Posterior cingulate gyrus (tissue), 11 donors: ENCODE measurements at regions not wholly inside any gene's neighbourhood (a gene's known extent, or its start where the extent isn't known, plus 50 kb on each side); places are given as distances from the start of the nearest gene placed in this dataset.
A peak's percentile ranks its signal among the peaks of the same experiment; 100 is the strongest.

Source experiments
- DNase-seq, 10 donors: peaks; one replicate each; pipeline versions ENCODE4 v3.0.0 to v3.0.0-alpha.2; 2020 to 2021; ENCODE audit warnings: mixed read lengths in 3 of 10
- intact Hi-C: fragments of 100-400 bp; cut with DNase I; formaldehyde crosslinking; loops from one replicate; pipeline ENCODE4 v1.15.1; 2023

DNA sequence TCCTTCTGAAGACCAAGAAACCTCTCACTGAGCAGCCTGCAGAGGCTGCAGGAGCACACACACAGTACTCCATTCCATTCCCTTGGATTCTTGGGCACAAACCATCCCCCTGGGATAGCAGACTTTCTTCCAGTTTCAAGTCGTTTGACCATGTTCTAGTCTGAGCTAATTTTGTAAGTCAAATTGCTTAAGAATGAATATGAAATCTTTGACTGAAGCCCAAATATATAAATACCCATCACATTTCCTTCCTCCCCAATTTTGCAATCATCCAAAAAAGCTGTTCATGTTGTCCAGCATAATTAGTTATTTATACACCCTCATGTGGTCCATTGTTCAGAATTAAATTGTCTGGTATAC lies 231.2 kb upstream of the TPRG1 start:
- intact Hi-C loops: no loop called here
- DNase-seq: no peak

DNA sequence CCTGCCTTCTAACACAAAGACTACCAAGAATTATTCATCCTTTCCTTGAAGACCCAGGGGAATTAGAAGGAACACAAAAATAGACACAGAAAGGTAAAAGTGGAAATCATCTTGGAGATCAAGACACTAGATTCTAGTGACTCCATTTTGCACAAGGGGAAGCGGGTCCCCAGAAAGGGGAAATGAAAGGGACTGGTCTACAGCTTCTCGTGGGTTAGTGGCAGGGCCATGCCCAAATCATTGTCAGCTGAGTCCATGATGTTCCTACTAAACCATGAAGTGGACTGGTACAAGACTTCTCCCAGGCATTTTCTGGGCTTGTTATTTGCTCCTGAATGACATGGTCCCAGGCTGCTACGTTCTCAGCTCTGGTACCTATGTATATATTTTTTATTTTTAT lies 230.7 kb upstream of the TPRG1 start:
- intact Hi-C loops: no loop called here
- DNase-seq: no peak

DNA sequence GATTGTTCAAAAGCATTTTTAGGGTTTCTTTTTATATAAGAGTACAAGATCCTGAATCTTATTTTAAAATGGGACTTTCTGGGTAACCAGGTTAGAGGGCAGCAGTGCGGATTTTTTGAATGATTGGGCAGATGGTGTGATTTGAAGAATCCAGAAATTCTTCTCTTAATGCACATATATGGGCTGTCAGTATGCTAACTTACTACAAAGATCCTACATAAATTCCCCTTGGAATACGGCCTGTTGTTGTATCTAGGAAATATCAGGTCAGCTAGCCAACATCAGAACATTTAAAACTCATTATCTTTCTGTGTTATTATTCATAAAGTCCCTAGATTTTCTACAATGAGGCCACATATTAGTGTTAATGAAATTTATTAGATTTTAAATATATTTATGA lies 229.6 kb upstream of the TPRG1 start:
- DNase-seq: no peak
- intact Hi-C loops: no loop called here

DNA sequence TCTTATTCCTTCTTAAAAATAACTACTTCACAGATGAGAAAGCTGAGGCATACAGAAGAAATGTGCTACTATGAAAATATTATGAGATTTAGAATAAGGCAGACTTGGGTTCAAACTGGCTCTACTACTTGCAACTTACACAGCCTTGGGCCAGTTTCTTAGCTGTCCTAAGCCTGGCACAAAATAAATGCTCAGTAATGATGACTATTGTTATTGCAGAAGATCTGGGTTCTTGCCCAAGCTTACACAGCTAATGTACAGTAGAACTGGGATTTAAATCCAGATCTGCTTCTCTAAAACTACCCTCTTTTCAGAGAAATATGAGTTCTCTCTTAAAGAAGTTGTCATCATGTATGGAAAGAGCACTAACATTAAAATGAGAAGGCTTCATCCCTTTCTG lies 228.2 kb upstream of the TPRG1 start:
- DNase-seq: no peak
- intact Hi-C loops: no loop called here

DNA sequence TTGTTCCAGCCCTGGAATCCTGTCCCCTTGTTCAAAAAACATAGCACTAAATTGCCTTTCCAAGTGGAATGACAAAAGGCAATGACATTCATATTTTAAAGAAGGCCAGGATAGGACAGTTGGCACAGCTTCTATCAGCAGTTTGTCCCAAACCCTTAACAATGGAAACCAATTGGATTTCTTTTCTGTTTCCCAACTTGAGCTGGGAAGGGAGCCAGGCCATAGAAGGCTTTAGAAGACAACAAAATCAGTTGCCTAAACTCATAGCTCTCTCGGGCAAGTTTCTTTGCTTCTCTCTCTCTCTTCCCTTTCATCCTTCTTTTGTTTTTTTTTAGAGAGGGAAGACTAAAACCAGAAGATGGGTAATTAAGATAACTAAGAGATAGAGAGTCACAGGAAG lies 227.7 kb upstream of the TPRG1 start:
- no peak for DNase-seq
- intact Hi-C loops: no loop called here

DNA sequence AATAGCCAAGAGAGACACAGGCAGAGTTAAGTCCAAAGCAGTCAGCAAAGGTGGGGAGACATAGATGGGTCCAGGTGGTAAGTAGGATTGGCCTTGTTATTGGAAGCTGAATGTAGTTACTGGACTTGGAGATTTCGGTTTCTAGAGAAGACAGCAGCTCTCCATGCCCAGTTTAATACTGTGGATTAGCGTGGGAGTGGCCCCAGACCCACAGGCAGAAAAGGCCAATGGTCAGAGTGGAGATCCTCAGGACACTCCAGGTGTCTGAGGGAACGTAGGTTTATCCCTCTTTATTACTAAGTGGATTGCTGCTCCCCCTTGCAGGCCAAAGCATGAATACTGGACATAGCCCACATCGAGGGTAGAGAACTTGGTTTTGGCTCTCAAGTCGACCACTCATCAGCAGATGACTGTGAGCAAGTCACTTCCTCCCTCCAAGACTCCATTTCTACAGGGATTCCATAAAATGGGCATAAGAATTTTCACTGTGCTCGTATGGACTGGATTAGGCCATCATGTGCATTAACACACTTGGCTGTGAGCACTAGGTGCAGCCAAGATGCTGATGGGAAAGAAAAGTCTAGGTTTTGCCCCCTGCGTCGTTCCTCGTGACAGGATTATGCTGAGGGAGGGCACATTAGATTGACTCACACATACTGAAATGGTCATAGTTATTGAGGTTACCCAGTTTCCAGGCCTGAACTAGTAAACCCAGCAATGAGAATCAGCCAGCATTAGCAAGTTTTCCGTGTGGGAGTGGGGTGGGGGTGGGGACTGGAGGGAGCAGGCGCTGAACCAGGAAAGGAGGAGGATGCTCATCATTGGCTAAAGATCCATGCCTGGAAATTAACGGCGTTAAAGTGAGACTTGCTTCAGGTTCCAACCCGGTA lies 225.2 kb upstream of the TPRG1 start:
- DNase-seq: no peak
- intact Hi-C loops: no loop called here

DNA sequence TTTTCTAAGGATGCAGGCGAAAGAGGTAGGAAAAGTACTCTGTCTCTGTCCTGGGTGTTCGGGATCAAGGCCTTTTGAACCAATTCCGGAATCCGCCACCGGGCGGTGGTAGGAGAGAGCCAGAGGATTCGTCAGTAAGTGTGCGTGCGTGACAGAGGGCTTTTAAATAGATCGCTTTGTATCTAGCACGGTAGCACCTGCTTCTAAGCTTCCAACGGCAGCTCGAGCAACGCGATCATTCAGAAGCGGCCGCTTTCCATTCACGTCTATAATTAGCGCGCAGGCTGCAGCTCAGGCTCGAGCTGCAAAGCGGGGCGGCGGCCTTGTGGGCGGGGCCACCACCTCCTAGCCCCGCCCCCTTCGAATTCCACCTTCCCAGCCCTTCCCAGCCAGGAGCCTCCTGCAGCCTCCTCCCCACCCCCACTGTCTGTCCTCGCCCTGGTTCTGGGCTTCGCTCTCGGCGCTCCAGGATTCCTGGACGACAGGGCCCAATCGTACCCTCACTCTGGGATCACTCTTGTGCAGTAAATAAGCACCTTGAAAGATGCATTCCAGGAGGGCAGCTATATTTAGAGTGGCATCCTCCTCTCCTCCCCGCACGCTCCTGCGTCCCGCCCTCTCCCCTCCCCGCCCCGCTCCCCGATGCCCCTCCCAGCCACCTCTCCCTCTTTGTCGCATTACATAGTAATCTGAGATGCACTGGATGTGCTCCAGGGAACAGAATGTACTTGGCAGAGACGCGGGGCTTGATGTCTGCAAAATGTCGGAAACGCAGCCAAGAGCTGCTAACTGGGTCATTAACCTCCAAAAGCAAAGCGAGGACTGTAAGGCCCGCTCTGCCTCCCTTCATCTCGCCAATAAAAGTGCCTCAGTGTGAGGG lies 224.1 kb upstream of the TPRG1 start:
- peak; percentile 74 to 97 (median 88) for DNase-seq

DNA sequence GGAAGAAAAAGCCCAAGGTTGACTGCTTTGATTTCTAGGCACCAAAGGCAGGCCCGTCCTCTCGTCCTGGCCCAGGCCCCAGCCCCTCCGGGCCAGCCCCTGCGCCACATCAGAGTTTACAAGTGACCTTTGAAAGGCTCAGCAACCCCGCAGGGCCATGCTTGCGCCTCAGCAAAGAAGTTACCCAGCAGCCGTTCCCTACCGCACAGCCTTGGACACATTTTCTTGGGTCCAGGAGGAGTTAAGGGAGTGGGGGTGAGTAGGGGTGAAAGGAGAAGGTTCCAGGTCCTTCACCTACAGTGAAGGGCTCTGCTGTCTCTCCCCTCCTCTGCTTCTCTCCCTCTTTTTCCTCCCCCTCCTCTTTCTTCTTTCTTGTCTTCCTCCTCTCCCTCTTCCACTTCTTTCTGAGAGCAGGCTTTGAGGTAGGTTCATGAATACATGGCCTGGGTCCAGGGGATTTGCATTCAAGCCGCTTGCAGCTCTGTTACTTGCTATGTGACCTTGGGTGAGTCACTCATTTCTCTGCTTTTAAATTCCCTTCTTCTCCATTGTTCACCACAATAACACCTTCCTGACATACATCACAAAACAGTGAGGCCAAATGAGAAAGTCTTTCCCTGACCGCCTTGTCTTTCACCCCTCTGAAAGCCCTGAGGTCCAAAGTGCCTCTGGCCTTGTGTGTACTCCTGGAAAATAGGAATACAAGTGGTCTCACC lies 223.3 kb upstream of the TPRG1 start:
- intact Hi-C loops: loop anchor here (2.0 kb wide), 1 partner anchor 896 kb away; no protein-coding TSS in a partner anchor
- peak in 2 of 10 donors; percentile 63 to 85 for DNase-seq

More for the DNA sequence above, 224.1 kb upstream of the TPRG1 start:
- intact Hi-C loops: loop anchor here (2.0 kb wide), 1 partner anchor 895 kb away; no protein-coding TSS in a partner anchor

DNA sequence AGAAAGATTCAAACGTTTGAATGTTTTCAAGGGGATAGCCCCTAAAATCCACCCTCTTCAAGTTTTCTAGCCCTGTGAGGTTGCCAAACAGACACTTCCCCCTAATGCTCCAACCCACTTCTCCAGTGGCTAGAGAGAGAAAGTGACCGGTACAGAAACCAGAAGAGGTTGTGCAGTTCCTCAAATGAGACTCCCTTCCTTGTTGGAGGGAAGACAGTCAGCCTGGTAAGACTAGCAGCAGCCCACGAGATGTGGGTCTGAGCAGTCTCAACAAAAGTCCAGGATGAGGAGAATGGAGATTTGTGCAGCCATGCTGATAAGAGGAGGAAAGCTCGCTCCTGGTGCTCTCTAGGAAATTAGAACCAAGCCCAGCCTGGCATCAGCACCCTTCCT lies 222.8 kb upstream of the TPRG1 start:
- intact Hi-C loops: loop anchor here (2.0 kb wide), 1 partner anchor 896 kb away; no protein-coding TSS in a partner anchor
- DNase-seq: no peak

DNA sequence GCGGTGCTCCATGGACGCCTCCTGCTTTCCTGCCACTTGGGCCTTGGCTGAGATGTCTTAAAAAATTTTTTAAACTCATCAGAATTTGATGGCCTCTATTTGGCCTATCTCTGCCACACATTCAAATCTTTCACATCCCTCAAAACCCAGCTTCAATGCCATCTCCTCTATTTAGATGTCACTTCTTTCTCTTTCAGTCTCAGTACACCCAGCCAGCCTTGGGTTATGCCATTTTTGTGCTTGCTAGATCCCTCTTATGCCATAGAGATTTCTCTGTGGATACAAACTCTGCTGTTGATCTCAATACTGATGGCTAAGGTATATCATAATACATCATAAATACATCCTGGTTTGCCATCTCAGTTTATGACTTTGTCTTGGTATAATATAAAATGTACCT lies 222.3 kb upstream of the TPRG1 start:
- DNase-seq: no peak
- intact Hi-C loops: loop anchor here (2.0 kb wide), 1 partner anchor 897 kb away; no protein-coding TSS in a partner anchor

DNA sequence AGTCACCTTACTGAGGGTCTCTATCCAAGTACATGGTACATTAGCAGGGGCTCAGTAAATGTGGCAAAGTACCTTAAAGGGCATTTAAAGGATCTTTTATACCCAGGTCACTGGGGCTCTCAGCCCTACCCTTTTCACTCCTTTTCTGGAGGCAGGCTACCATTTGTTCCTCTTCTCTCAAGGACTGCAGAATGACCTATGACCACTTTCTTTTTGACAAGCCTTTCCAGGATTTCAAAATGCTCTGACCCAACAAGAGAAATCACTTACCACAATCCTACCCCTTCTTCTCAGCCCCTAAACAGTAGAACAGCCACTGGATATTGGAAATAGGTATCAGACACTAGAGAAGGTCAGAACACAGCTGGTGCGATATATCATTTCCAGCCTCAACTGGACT lies 221.8 kb upstream of the TPRG1 start:
- intact Hi-C loops: loop anchor here (2.0 to 10.0 kb wide), 3 partner anchors 93 to 897 kb away; partner anchors contain the start of gene LPP
- DNase-seq: no peak

DNA sequence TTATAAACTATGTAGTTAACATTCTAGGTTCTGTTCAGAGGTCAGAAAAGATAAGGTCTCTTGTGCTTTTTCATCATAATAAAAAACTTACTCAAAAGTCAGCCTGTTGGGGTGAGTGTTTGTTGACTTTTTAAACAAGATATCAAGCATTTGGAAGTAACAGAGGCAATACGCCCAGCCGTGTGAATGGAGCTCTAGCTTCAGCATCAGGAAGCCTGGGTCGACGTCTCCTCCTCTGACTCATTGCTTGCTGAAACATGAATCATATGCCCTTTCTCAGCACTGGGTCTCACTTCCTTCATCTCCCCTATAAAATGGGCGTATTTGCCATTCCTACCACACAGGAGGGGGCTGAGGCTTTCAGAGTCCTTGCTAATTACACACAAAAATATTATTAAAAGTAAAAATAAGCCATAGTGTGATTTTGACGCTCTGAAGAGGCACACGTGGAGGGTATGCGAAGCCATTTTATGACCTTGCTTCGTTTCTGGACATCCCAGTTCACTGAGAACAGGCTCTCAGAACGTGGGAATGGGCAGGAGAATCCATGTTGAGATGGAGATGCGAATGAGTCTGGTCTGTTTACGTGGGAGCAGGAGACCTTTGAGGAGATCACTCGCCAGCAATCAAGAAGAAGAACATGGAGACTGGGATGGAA lies 220.8 kb upstream of the TPRG1 start:
- intact Hi-C loops: loop anchor here (5.0 to 10.0 kb wide), 2 partner anchors 94 to 796 kb away; partner anchors contain the start of gene LPP

DNA sequence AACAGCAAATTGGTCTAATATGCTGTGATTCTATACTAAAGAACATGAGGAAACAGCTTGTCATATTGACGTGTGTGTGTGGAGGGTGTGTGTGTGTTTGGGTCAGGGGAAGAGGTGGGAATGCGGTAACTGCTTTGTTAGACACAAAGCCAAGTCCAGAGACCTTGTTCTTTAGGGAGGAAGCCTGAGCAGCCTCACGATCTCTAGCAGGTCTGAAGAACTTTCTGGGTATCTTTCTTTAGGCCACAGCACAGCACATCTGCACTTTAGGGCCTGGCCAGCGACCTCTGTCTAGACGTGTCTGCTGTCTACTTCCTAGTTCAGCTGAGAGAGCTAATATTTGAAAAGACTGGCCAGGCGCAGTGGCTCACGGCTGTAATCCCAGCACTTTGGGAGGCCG lies 220.0 kb upstream of the TPRG1 start:
- intact Hi-C loops: loop anchor here (5.0 to 10.0 kb wide), 2 partner anchors 94 to 797 kb away; partner anchors contain the start of gene LPP

More for the DNA sequence above, 220.8 kb upstream of the TPRG1 start:
- no peak for DNase-seq

DNA sequence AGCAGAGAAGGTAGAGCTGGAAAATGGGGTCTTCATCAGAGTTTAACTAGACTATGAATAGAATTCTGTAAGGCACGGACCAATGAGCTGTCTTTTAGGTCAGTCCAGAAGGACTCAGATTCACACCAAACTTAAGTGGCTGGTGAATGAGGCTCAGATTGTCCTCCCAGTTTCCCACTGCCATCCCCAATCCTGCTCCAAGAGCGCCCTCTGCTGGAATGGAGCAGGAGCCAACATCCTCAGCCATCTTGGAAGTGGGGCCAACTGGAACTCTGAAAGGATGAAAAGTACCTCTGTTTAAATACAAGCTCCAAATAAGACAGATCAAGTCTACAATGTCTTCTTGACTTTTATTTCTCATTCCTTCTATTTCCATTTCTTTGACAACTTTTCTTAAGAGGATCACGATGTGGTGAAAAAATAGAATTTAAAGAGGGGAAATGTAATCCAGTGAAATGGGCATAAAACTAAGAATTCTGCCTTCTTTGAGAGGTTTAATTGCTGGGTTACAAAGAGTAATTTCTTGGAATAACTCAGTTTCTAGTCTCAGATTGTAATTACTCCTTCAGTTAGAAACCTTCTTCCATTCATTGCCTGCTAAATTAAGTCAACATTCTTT lies 217.1 kb upstream of the TPRG1 start:
- DNase-seq: peak; percentile 75 to 98 (median 91)
- intact Hi-C loops: loop anchor here (1.0 to 10.0 kb wide), 4 partner anchors 97 to 1213 kb away; partner anchors contain the start of gene LPP

More for the DNA sequence above, 220.0 kb upstream of the TPRG1 start:
- DNase-seq: no peak

DNA sequence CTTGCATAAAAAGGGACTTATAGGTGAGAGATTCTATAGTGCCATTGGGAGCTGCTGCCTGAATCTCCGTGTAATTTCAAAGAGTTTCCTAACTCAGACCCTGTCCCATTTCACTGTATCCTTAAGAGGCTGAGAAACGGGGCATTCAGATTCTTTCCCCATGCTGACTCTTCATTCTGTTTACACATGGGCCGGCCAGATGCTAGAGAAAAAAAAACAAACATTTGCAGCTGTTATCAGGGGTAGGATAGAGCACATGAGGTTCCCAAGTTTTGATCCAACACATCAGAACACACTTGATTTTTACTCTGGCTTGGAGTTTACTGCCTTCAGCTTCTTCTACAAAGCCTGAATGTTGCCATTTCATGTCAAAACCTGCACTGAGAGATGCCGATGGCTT lies 215.9 kb upstream of the TPRG1 start:
- intact Hi-C loops: loop anchor here (5.0 to 10.0 kb wide), 2 partner anchors 191 to 801 kb away; partner anchors contain the start of gene LPP
- no peak for DNase-seq

DNA sequence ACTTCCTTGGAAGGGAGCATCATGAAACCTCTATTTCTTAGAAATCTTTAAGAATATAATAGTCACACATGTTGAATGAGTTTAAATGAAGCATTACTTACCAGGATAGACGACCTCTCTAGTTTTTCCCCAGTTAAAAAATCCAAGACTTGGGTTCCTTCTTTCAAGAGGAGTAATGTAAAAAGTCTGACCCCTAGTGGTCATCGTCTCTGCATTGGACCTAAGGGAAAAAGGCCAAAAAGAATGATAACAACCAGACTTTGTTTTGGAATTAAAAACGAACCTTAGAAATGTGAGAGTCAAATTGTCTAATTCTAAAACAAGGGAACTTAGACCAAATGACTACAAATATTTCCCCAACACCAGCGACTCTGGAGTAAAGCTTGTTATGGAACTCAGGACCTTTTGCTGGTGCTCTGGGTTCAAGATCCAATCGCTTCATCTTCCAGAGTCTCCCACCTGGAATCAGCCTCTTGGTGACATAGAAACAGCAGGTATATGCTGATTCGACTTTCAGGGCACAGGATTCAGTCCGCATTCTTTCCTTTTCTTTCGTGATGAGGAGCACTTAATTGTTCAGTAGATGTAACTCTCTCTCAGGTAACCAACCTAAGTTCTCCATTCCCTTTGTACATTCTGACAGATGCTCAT lies 214.8 kb upstream of the TPRG1 start:
- DNase-seq: no peak
- intact Hi-C loops: loop anchor here (5.0 to 10.0 kb wide), 2 partner anchors 190 to 802 kb away; partner anchors contain the start of gene LPP

DNA sequence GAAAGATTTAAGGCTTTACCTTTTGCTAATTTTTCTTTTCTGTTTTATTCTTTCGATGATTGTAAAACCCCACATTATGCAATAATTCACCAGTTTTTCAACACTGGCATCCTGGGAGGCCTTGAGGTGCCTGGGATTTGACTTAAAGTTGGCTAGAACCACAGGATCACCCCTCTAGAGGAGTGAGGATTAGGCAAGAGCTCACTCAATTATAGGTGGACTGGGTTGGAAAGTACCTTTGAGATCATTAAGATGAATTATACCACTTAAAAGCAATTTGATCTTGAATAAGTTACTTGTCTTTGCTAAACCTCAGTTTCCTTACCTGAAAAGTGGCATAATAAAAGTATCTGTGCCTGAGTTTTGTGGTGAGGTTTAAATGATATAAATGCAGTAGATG lies 212.8 kb upstream of the TPRG1 start:
- DNase-seq: no peak
- intact Hi-C loops: loop anchor here (5.0 to 10.0 kb wide), 2 partner anchors 188 to 804 kb away; partner anchors contain the start of gene LPP
